ENCODE measurements at regions not wholly inside any gene's neighbourhood (a gene's known extent, or its start where the extent isn't known, plus 50 kb on each side); places are given as distances from the start of the nearest gene placed in this dataset.

GRCh38 chr13:86082121-86082520, 282.9 kb upstream of the SLITRK6 start:
- Mint-ChIP-seq H3K27ac (no peak overlapping the region), H3K36me3 (peaks cover 0 to 4% of the 10 kb centered on the region in 2 donors), H3K9me3 (peaks cover 5% of the 10 kb centered on the region in 2 donors)
- DNase-seq (ENCODE audit: low spot score in 2 of 2) (no peak), ATAC-seq (no peak)

- Mint-ChIP-seq H3K9me3 (peaks cover 5% of the 10 kb centered on the region in 2 donors), H3K36me3 (peaks cover 0 to 4% of the 10 kb centered on the region in 2 donors), H3K27ac (no peak overlapping the region)
- DNase-seq (ENCODE audit: low spot score in 2 of 2) (no peak), ATAC-seq (no peak)
These were observed 281.2 kb upstream of the SLITRK6 start for GRCh38 chr13:86080340-86080995.

GRCh38 chr13:86066611-86067365, 267.6 kb upstream of the SLITRK6 start:
- Mint-ChIP-seq H3K36me3 (no peaks in the 10 kb centered on the region), H3K27ac (no peak overlapping the region), H3K9me3 (peaks cover 22 to 24% of the 10 kb centered on the region in 2 donors)
- DNase-seq (ENCODE audit: low spot score in 2 of 2) = no peak
- no peak for ATAC-seq

GRCh38 chr13:86052141-86052540, 252.9 kb upstream of the SLITRK6 start:
- DNase-seq (ENCODE audit: low spot score in 2 of 2) (no peak), ATAC-seq (no peak)
- Mint-ChIP-seq H3K27ac (no peak overlapping the region), H3K36me3 (peaks cover 5 to 7% of the 10 kb centered on the region in 2 donors), H3K9me3 (peaks cover 28 to 29% of the 10 kb centered on the region in 2 donors)

DNA sequence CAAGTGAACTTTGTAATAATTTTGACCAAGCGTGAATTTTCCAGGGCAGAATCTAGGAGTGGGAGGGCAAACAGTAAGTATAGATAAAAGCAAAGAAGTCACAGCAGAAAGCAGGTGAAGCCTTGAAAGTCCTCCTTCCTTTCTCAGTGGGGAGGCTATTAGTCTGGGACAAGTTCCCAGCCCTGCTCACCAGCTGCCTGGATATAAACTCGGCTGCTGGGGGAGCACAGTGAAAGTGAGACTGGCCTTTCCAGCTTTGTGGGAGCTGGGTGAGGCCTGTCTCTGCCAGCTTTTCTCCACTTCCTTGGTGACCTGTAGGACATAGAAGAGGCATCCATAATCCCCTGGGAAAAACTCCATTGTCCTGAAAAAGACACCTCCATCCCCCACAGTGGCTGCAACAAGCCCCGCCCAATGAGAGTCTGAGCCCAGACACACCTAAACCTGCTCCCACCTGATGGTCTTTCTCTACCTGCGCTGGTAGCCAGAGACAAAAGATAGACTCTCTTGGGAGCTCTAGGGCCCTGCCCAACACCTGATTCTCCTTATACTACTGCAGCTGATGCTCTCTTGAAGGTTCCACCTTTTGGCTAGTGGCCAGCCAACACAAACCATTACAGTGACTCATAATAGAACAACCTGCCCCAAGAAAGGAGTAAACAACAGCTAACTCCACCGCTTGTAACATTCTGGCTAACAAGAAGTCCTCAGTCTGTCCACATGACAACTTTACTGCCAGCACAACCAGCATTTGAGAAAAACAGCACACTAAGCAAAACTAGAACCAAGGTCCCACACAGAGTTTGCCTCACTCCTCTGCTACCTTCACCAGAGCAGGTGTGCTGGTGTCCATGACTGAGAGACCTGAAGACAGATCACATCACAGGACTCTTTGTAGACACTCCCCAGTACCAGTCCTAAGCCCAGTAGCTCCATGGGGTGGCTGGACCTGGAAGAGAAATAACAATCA, 252.2 kb upstream of the SLITRK6 start:
- peaks cover 5 to 7% of the 10 kb centered on the region in 2 donors for H3K36me3 Mint-ChIP-seq
- ATAC-seq (no peak), DNase-seq (ENCODE audit: low spot score in 2 of 2) (no peak)
- no peak overlapping the region for H3K27ac Mint-ChIP-seq
- peaks cover 28 to 29% of the 10 kb centered on the region in 2 donors for H3K9me3 Mint-ChIP-seq

- H3K36me3 Mint-ChIP-seq = no peaks in the 10 kb centered on the region
- H3K27ac Mint-ChIP-seq = no peak overlapping the region
- no peak for ATAC-seq
These were observed 239.3 kb upstream of the SLITRK6 start for GRCh38 chr13:86038490-86038889.

DNA sequence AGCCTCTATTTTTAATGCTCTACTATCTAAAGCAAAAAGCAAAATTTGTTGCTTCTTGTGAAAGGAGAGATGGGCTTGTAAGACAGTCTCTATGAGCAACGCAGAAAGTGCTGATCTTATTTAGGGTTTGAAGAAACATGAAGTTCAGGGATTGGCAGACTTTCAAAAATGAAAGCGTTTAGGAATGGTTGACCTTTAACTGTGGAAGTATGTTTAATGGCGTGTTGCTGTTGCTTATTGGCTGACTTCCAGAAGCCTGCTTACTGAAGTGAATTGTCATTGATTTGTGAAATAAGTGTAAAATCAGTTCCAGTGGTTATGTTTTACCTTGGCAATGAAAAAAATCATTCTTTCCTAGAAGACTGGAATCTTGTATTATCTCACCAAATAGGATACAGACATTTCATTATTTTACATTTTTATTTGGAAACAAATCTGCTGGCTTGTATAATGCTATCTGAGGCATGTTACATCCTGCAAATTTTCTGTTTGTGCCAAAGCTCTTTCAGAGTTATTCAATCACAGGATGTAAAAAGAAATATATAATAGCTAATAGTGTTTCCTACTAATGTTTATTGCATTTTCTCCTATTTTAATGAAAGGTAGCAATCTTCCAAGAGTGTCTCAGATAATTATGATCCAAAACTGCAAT, 221.3 kb upstream of the SLITRK6 start:
- no peak for ATAC-seq
- H3K36me3 Mint-ChIP-seq = no peaks in the 10 kb centered on the region
- no peak for DNase-seq (ENCODE audit: low spot score in 2 of 2)
- H3K9me3 Mint-ChIP-seq = peaks cover 4 to 9% of the 10 kb centered on the region in 2 donors
- no peak overlapping the region for H3K27ac Mint-ChIP-seq

More at GRCh38 chr13:86038490-86038889, 239.3 kb upstream of the SLITRK6 start:
- peaks cover 11 to 15% of the 10 kb centered on the region in 2 donors for H3K9me3 Mint-ChIP-seq
- DNase-seq (ENCODE audit: low spot score in 2 of 2) = no peak

- Mint-ChIP-seq H3K27ac (no peak overlapping the region), H3K9me3 (peaks cover 6 to 10% of the 10 kb centered on the region in 2 donors), H3K36me3 (no peaks in the 10 kb centered on the region)
- DNase-seq (ENCODE audit: low spot score in 2 of 2) (no peak), ATAC-seq (no peak)
These were observed 207.1 kb upstream of the SLITRK6 start for GRCh38 chr13:86006317-86006716.

GRCh38 chr13:86003029-86003428, 203.8 kb upstream of the SLITRK6 start:
- H3K9me3 Mint-ChIP-seq = peaks cover 0 to 4% of the 10 kb centered on the region in 2 donors

DNA sequence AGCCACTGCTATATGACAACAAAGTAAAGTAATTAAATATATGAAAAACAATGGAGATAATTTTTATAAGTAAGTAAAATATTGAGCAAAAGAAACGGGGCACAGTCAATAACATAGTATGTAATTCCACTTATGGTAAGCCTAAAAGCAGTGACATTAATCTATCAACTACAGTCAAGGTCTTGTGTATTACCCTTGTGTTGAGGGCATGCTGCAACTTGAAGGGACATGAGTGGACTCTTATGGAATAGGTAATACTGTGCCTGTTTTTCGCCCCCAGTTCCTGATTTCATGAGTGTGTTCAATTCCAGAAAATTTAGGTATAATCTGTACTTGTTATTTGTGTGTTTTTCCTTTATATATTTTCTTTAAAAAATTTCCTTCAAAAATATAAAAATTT, 201.3 kb upstream of the SLITRK6 start:
- Mint-ChIP-seq H3K27ac (no peak overlapping the region), H3K36me3 (no peaks in the 10 kb centered on the region), H3K9me3 (no peaks in the 10 kb centered on the region)
- DNase-seq (ENCODE audit: low spot score in 2 of 2) = no peak
- no peak for ATAC-seq

More at GRCh38 chr13:86003029-86003428, 203.8 kb upstream of the SLITRK6 start:
- DNase-seq (ENCODE audit: low spot score in 2 of 2) (no peak), ATAC-seq (no peak)
- H3K27ac Mint-ChIP-seq = no peak overlapping the region
- no peaks in the 10 kb centered on the region for H3K36me3 Mint-ChIP-seq

GRCh38 chr13:85997587-85997986, 198.4 kb upstream of the SLITRK6 start:
- Mint-ChIP-seq H3K9me3 (peaks cover 0 to 5% of the 10 kb centered on the region in 2 donors), H3K27ac (no peak overlapping the region), H3K36me3 (no peaks in the 10 kb centered on the region)
- ATAC-seq = no peak
- DNase-seq (ENCODE audit: low spot score in 2 of 2) = no peak

- ATAC-seq (no peak), DNase-seq (ENCODE audit: low spot score in 2 of 2) (no peak)
- no peaks in the 10 kb centered on the region for H3K36me3 Mint-ChIP-seq
- peaks cover 0 to 5% of the 10 kb centered on the region in 2 donors for H3K9me3 Mint-ChIP-seq
- H3K27ac Mint-ChIP-seq = no peak overlapping the region
These were observed 196.7 kb upstream of the SLITRK6 start for GRCh38 chr13:85995788-85996418.

DNA sequence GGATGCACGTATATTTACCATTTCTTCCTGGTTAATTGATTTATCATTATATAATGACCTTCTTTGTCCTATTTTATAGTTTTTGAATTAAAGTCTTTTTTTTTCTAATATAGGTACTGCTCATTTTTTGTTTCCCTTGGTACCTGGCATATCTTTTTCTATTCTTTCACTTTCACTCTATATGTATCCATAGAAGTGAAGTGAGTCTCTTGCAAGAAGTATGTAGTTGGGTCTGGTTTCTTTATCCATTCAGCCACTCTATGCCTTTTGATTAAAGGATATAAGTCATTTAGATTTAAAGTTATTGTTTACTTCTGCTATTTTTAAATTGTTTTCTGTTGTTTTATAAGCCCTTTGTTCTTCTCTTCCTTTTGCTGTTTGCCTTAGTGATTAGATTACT, 194.3 kb upstream of the SLITRK6 start:
- no peak for ATAC-seq
- DNase-seq (ENCODE audit: low spot score in 2 of 2) = no peak
- Mint-ChIP-seq H3K27ac (no peak overlapping the region), H3K9me3 (peaks cover 4 to 10% of the 10 kb centered on the region in 2 donors), H3K36me3 (no peaks in the 10 kb centered on the region)

GRCh38 chr13:85990397-85990796, 191.2 kb upstream of the SLITRK6 start:
- no peak for ATAC-seq
- Mint-ChIP-seq H3K36me3 (no peaks in the 10 kb centered on the region), H3K9me3 (peaks cover 4 to 10% of the 10 kb centered on the region in 2 donors), H3K27ac (no peak overlapping the region)
- no peak for DNase-seq (ENCODE audit: low spot score in 2 of 2)

GRCh38 chr13:85985797-85986196, 186.6 kb upstream of the SLITRK6 start:
- no peak overlapping the region for H3K27ac Mint-ChIP-seq
- no peak for DNase-seq (ENCODE audit: low spot score in 2 of 2)
- no peaks in the 10 kb centered on the region for H3K36me3 Mint-ChIP-seq
- H3K9me3 Mint-ChIP-seq = peaks cover 5 to 10% of the 10 kb centered on the region in 2 donors
- ATAC-seq = no peak

DNA sequence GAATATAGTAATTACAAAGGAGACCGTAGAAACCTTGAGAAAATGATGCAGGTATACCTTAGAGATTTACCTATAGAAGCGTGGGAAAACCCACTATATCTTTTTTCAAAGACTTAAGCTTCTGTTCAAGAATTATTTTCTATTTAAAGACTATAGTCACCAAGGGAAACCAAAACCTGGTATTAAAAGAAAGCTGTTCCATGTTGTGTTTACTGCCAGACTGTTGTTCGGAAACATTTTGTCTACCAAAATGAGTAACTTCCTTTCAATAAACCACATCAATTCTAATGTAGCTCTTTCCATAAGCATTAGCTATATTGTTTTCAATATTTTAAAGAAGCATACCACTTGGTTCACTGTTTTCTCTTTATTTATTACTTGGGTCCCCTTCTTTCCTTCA, 182.9 kb upstream of the SLITRK6 start:
- H3K9me3 Mint-ChIP-seq = peaks cover 11 to 15% of the 10 kb centered on the region in 2 donors
- DNase-seq (ENCODE audit: low spot score in 2 of 2) = no peak
- peaks cover 0 to 5% of the 10 kb centered on the region in 2 donors for H3K36me3 Mint-ChIP-seq
- H3K27ac Mint-ChIP-seq = no peak overlapping the region
- no peak for ATAC-seq
